ENCODE measurements at regions not wholly inside any gene's neighbourhood (a gene's known extent, or its start where the extent isn't known, plus 50 kb on each side); places are given as distances from the start of the nearest gene placed in this dataset.

DNA sequence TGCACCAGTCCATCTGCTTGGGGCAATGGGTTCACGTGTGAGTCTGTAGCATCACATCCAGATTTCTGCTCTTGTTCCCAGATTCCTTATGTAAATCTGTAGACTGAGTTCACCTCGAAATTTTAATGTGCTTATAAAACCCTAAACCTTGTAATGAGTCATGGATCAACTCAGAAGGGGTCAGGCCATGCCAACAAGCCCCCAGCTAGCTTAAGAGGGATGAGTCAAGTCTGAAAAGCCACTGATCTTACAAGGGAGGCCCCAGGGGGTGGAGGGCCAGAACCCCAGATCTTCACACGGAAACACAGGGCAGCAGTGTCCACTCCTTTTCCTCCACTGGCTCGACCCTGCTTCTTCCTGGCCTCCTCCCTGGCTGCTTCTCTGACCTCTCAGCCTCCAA lies 399.1 kb upstream of the CDH5 start:
- Histone ChIP-seq H3K36me3 (ENCODE audit: control insufficient read depth, insufficient read depth, low read length) (no peaks in the 10 kb centered on the region), H2AFZ (replicated peaks; ENCODE audit: low read length, poor library complexity) (peak overlapping the region; percentile 23), H4K5ac (ENCODE audit: low read depth, low read length) (no peak overlapping the region), H2BK20ac (ENCODE audit: low read depth, low read length) (no peak overlapping the region), H3K9me1 (ENCODE audit: insufficient read depth, low read length) (no peaks in the 10 kb centered on the region; the same call in 1 of the 2 replicates), H2BK5ac (ENCODE audit: low read depth, low read length, poor library complexity, severe bottlenecking) (no peak overlapping the region), H4K20me1 (ENCODE audit: insufficient read depth, low read length) (no peaks in the 10 kb centered on the region), H3K56ac (ENCODE audit: extremely low read depth, insufficient read depth, low read length) (no peak overlapping the region), H3K4me2 (ENCODE audit: low read depth, low read length) (no peak overlapping the region), H3K27me3 (ENCODE audit: control insufficient read depth, insufficient read depth, low read length) (no peaks in the 10 kb centered on the region), H2AK9ac (replicated peaks; ENCODE audit: low read depth, low read length, poor library complexity) (no peak overlapping the region), H3K18ac (ENCODE audit: low read depth, low read length) (no peak overlapping the region), H3K79me1 (ENCODE audit: low read depth in 1 of 2, low read length in 2 of 2) (no peaks in the 10 kb centered on the region), H3K23ac (ENCODE audit: low read depth, low read length) (no peak overlapping the region), H3K9me3 (ENCODE audit: control insufficient read depth, insufficient read depth, low read length) (no peaks in the 10 kb centered on the region), H4K8ac (ENCODE audit: low read depth in 2 of 2, low read length in 2 of 2) (no peak overlapping the region), H2AK5ac (ENCODE audit: low read depth, low read length) (no peak overlapping the region), H3K14ac (replicated peaks; ENCODE audit: low read depth, low read length) (no peak overlapping the region), H3K4me1 (ENCODE audit: control insufficient read depth, insufficient read depth, low read length) (peaks cover 3% of the 10 kb centered on the region; the same call in 1 of the 2 replicates), H3K9ac (ENCODE audit: low read depth, low read length) (no peak overlapping the region), H2BK15ac (ENCODE audit: low read depth, low read length) (no peak overlapping the region), H3K4me3 (ENCODE audit: insufficient read depth, low read depth, low read length) (no peak overlapping the region), H2BK120ac (ENCODE audit: low read depth, low read length) (no peak overlapping the region), H4K91ac (ENCODE audit: insufficient read depth, low read depth, low read length) (no peak overlapping the region), H3K4ac (ENCODE audit: low read depth, low read length) (no peak overlapping the region), H3K27ac (ENCODE audit: insufficient read depth, low read length) (no peak overlapping the region)
- in situ Hi-C loops (cut with MboI; ENCODE audit: low sequenced_read_pairs) (no loop called here), intact Hi-C loops (cut with micrococcal nuclease) (no loop called here), dilution Hi-C loops (cut with HindIII; ENCODE audit: low sequenced_read_pairs, unreplicated experiment) (no loop called here)
- BruUV-seq (replicated peaks), result no TSS peak
- WGBS, 2 experiments (ENCODE audit: extremely low coverage in 2 of 2, insufficient read length in 1 of 2), result 80% methylated on average over 1 of the region's 4 CpGs; no CpG with 5 or more reads in 1 of the 2 experiments
- TF ChIP-seq FOS (IDR thresholded peaks at IDR 0.05; ENCODE audit: low read depth, low read length) (no peak), CHD1 (IDR thresholded peaks at IDR 0.05; ENCODE audit: low read depth, low read length) (no peak), RFX5 (IDR thresholded peaks at IDR 0.05; ENCODE audit: low read depth, low read length) (no peak), NFE2L2 (IDR thresholded peaks at IDR 0.05; ENCODE audit: low read depth, low read length) (no peak), POLR2A (IDR thresholded peaks at IDR 0.05; ENCODE audit: low read depth, low read length) (no peak), MXI1 (IDR thresholded peaks at IDR 0.05; ENCODE audit: borderline replicate concordance, low read depth, low read length) (no peak), CEBPB (IDR thresholded peaks at IDR 0.05; ENCODE audit: low read depth, low read length) (no peak), RCOR1 (IDR thresholded peaks at IDR 0.05; ENCODE audit: insufficient replicate concordance, low read length) (no peak), BHLHE40 (IDR thresholded peaks at IDR 0.05; ENCODE audit: low read depth, low read length) (no peak), MAZ (IDR thresholded peaks at IDR 0.05; ENCODE audit: borderline replicate concordance, low read depth, low read length) (no peak), RAD21 (IDR thresholded peaks at IDR 0.05; ENCODE audit: low read length) (no peak)
- TF ChIP-seq, protein P1, sequence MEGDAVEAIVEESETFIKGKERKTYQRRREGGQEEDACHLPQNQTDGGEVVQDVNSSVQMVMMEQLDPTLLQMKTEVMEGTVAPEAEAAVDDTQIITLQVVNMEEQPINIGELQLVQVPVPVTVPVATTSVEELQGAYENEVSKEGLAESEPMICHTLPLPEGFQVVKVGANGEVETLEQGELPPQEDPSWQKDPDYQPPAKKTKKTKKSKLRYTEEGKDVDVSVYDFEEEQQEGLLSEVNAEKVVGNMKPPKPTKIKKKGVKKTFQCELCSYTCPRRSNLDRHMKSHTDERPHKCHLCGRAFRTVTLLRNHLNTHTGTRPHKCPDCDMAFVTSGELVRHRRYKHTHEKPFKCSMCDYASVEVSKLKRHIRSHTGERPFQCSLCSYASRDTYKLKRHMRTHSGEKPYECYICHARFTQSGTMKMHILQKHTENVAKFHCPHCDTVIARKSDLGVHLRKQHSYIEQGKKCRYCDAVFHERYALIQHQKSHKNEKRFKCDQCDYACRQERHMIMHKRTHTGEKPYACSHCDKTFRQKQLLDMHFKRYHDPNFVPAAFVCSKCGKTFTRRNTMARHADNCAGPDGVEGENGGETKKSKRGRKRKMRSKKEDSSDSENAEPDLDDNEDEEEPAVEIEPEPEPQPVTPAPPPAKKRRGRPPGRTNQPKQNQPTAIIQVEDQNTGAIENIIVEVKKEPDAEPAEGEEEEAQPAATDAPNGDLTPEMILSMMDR (conservative IDR thresholded peaks at IDR 0.05; ENCODE audit: low read depth, low read length), result no peak
- peak; percentile 45 for DNase-seq
- ATAC-seq (ENCODE audit: low read depth), result no peak; the same call in 1 of the 2 replicates
- ChIA-PET POLR2A (ENCODE audit: unreplicated experiment) (no interaction called here), CTCF (no interaction called here)
